H1 (cell line): ENCODE measurements at regions not wholly inside any gene's neighbourhood (a gene's known extent, or its start where the extent isn't known, plus 50 kb on each side); places are given as distances from the start of the nearest gene placed in this dataset.

Experiments
- CTCF ChIA-PET: fragments of 300-600 bp; sonication (Branson Sonifier 250); formaldehyde crosslinking; loops from one replicate; lab custom pipeline; 2021; ENCODE audit not compliant: partially characterized antibody; lab: Charles Lee
- POLR2A ChIA-PET: fragments of 300-600 bp; sonication (Branson Sonifier 250); formaldehyde crosslinking; loops from one replicate; lab custom pipeline; 2021; ENCODE audit warnings: inconsistent platforms; ENCODE audit not compliant: partially characterized antibody; lab: Charles Lee
- DNase-seq, 2 experiments: peaks; one replicate each; pipeline versions ENCODE4 v3.0.0 to v3.0.0-alpha.2; 2010 to 2022; ENCODE audit warnings: low spot score in 2 of 2, low read depth in 1 of 2, mixed read lengths in 1 of 2
- FAIRE-seq: peaks from 2 replicates; lab custom pipeline; 2011; peaks lifted over from hg19 to GRCh38; lab: Jason Lieb, UNC
- H2AFZ ChIP-seq: 2 replicates; pipeline ENCODE4 v1.8.1; 2012; ENCODE audit warnings: low read length, inconsistent platforms
- H2AK5ac ChIP-seq: 2 replicates; pipeline ENCODE4 v1.6.1; 2013; ENCODE audit warnings: low read depth, low read length
- H2BK120ac ChIP-seq: replicated peaks from 2 replicates; pipeline ENCODE3; 2013; ENCODE audit warnings: low read depth, low read length, inconsistent platforms
- H2BK12ac ChIP-seq: 2 replicates; pipeline ENCODE4 v1.6.1; 2013; ENCODE audit warnings: low read depth, low read length
- H2BK15ac ChIP-seq: 2 replicates; pipeline ENCODE4 v1.6.1; 2013; ENCODE audit warnings: low read length
- H2BK20ac ChIP-seq: 2 replicates; pipeline ENCODE4 v1.6.1; 2013; ENCODE audit warnings: low read length
- H2BK5ac ChIP-seq: 2 replicates; pipeline ENCODE4 v1.6.1; 2013; ENCODE audit warnings: low read depth, low read length
- H3K14ac ChIP-seq: 2 replicates; pipeline ENCODE4 v1.6.1; 2013; ENCODE audit warnings: inconsistent platforms; ENCODE audit not compliant: insufficient read length
- H3K18ac ChIP-seq: 2 replicates; pipeline ENCODE4 v1.6.1; 2013; ENCODE audit warnings: low read length; ENCODE audit errors: extremely low read depth
- H3K23ac ChIP-seq: 2 replicates; pipeline ENCODE4 v1.6.1; 2013; ENCODE audit warnings: inconsistent platforms; ENCODE audit not compliant: insufficient read length
- H3K23me2 ChIP-seq: 2 replicates; pipeline ENCODE4 v1.6.1; 2013; ENCODE audit warnings: low read depth, low read length
- H3K27ac ChIP-seq: 2 replicates; pipeline ENCODE4 v1.6.1; 2011; ENCODE audit warnings: low read depth, low read length, inconsistent platforms
- H3K27me3 ChIP-seq, 4 experiments: replicated peaks in 1 of 4; 1 replicate in 1 of 4; 2 replicates in 3 of 4; pipeline versions ENCODE4 v1.6.1 to v1.8.1; 2011 to 2013; ENCODE audit warnings: low read length in 3 of 4, mild to moderate bottlenecking in 3 of 4, inconsistent platforms in 2 of 4, mixed read lengths in 2 of 4, moderate library complexity in 1 of 4; ENCODE audit not compliant: control insufficient read depth in 3 of 4, insufficient read depth in 3 of 4; ENCODE audit errors: extremely low read depth in 1 of 4
- H3K36me3 ChIP-seq, 4 experiments: 2 replicates each; pipeline versions ENCODE4 v1.6.1 to v1.8.1; 2011 to 2013; ENCODE audit warnings: mild to moderate bottlenecking in 4 of 4, low read length in 3 of 4, moderate library complexity in 2 of 4, control low read depth in 1 of 4, inconsistent platforms in 1 of 4; ENCODE audit not compliant: insufficient read depth in 4 of 4, control insufficient read depth in 2 of 4
- H3K4ac ChIP-seq: replicated peaks from 2 replicates; pipeline ENCODE3; 2013; ENCODE audit warnings: low read length, low read depth, mixed read lengths, inconsistent platforms; ENCODE audit not compliant: insufficient read length
- H3K4me1 ChIP-seq, 4 experiments: replicated peaks in 1 of 4; 1 replicate in 1 of 4; 2 replicates in 3 of 4; pipeline versions ENCODE4 v1.6.1 to v1.8.1; 2011 to 2013; ENCODE audit warnings: low read length in 3 of 4, inconsistent platforms in 2 of 4, mixed read lengths in 1 of 4; ENCODE audit not compliant: insufficient read depth in 4 of 4, control insufficient read depth in 3 of 4
- H3K4me2 ChIP-seq, 2 experiments: 2 replicates each; pipeline versions ENCODE4 v1.6.1 to v1.8.1; 2011 to 2013; ENCODE audit warnings: low read depth in 2 of 2, low read length in 2 of 2, control low read depth in 1 of 2, inconsistent platforms in 1 of 2, mild to moderate bottlenecking in 1 of 2; ENCODE audit not compliant: insufficient read depth in 1 of 2
- H3K4me3 ChIP-seq, 4 experiments: fragments of 200-600, 300-600 bp in 1 of 4; sonication (generic), shearing (Covaris generic), sonication (Bioruptor Twin) in 1 of 4; 2 replicates each; pipeline versions ENCODE4 v1.5.1 to v1.8.1; 2011 to 2016; ENCODE audit warnings: low read length in 4 of 4, low read depth in 3 of 4, control low read depth in 2 of 4, inconsistent platforms in 2 of 4, mild to moderate bottlenecking in 2 of 4, mixed read lengths in 1 of 4, moderate library complexity in 1 of 4; ENCODE audit not compliant: insufficient read depth in 2 of 4; ENCODE audit errors: extremely low read depth in 1 of 4
- H3K56ac ChIP-seq: replicated peaks from 2 replicates; pipeline ENCODE3; 2013; ENCODE audit warnings: low read depth, mild to moderate bottlenecking, mixed read lengths, low read length, inconsistent platforms; ENCODE audit not compliant: insufficient read length
- H3K79me1 ChIP-seq: 2 replicates; pipeline ENCODE4 v1.6.1; 2013; ENCODE audit warnings: low read depth, low read length, control low read depth
- H3K79me2 ChIP-seq, 2 experiments: 2 replicates each; pipeline versions ENCODE4 v1.6.1 to v1.8.1; 2012 to 2013; ENCODE audit warnings: low read length in 2 of 2, mild to moderate bottlenecking in 2 of 2, inconsistent platforms in 1 of 2; ENCODE audit not compliant: insufficient read depth in 2 of 2, control insufficient read depth in 1 of 2
- H3K9ac ChIP-seq, 4 experiments: replicated peaks in 1 of 4; 1 replicate in 1 of 4; 2 replicates in 3 of 4; pipeline versions ENCODE4 v1.6.1 to v1.8.1; 2011 to 2013; ENCODE audit warnings: low read depth in 3 of 4, low read length in 3 of 4, control low read depth in 2 of 4, mild to moderate bottlenecking in 2 of 4, moderate library complexity in 2 of 4, inconsistent platforms in 1 of 4; ENCODE audit errors: extremely low read depth in 1 of 4
- H3K9me3 ChIP-seq, 2 experiments: 2 replicates each; pipeline versions ENCODE4 v1.6.1 to v1.8.1; 2012 to 2013; ENCODE audit warnings: mild to moderate bottlenecking in 2 of 2, moderate library complexity in 2 of 2, control low read depth in 1 of 2, inconsistent platforms in 1 of 2, low read depth in 1 of 2, low read length in 1 of 2, mixed read lengths in 1 of 2; ENCODE audit not compliant: insufficient read depth in 2 of 2
- H4K20me1 ChIP-seq, 2 experiments: replicated peaks in 1 of 2; 2 replicates each; pipeline versions ENCODE3 to v1.8.1; 2011 to 2013; ENCODE audit warnings: inconsistent platforms in 2 of 2, low read length in 2 of 2, mild to moderate bottlenecking in 1 of 2; ENCODE audit not compliant: insufficient read depth in 2 of 2, control insufficient read depth in 1 of 2
- H4K5ac ChIP-seq: 2 replicates; pipeline ENCODE4 v1.6.1; 2013; ENCODE audit warnings: low read length, low read depth, mixed read lengths, inconsistent platforms; ENCODE audit not compliant: insufficient read length
- H4K8ac ChIP-seq: 2 replicates; pipeline ENCODE4 v1.8.0; 2013; ENCODE audit warnings: mild to moderate bottlenecking, moderate library complexity, low read length, inconsistent platforms; ENCODE audit not compliant: insufficient read depth; ENCODE audit errors: extremely low read depth
- H4K91ac ChIP-seq: replicated peaks from 2 replicates; pipeline ENCODE3; 2013; ENCODE audit warnings: low read length, mixed read lengths, inconsistent platforms; ENCODE audit not compliant: insufficient read length
- BCL11A ChIP-seq, 2 experiments: IDR thresholded peaks; one replicate each; pipeline ENCODE4 v1.6.1; 2011; ENCODE audit warnings: low read depth in 2 of 2, low read length in 2 of 2, mild to moderate bottlenecking in 2 of 2
- CBX5 ChIP-seq: fragments of 300-800, 300-1000 bp; sonication (generic); IDR thresholded peaks from 2 replicates; pipeline ENCODE4 v1.7.1; 2016; ENCODE audit warnings: antibody characterized with exemption, low read length, low read depth
- FOSL1 ChIP-seq: IDR thresholded peaks from 2 replicates; pipeline ENCODE4 v1.6.1; 2011; ENCODE audit warnings: mild to moderate bottlenecking, low read depth, low read length, moderate library complexity; ENCODE audit not compliant: insufficient read depth
- KDM1A ChIP-seq: fragments of 200-600, 300-600 bp; sonication (generic); IDR thresholded peaks from 2 replicates; pipeline ENCODE4 v1.7.1; 2016; ENCODE audit warnings: mild to moderate bottlenecking, low read length, borderline replicate concordance
- RBBP5 ChIP-seq: IDR thresholded peaks from 2 replicates; pipeline ENCODE4 v1.7.1; 2012; ENCODE audit warnings: low read depth, mild to moderate bottlenecking, inconsistent platforms, low read length, moderate library complexity, borderline replicate concordance
- YY1 ChIP-seq: IDR thresholded peaks from 2 replicates; pipeline ENCODE4 v1.6.1; 2011; ENCODE audit warnings: low read depth, mild to moderate bottlenecking, low read length
- ZNF274 ChIP-seq: IDR thresholded peaks from 2 replicates; pipeline ENCODE4 v1.7.0; 2012; ENCODE audit warnings: low read length, borderline replicate concordance; ENCODE audit errors: extremely low read depth
- WGBS, 2 experiments: shearing (Covaris generic) in 1 of 2; methylation state at CpG; one replicate each; pipeline versions ENCODE4 v1.1.6 to v1.1.7; 2013 to 2015; ENCODE audit warnings: low lambda C conversion rate in 2 of 2, mixed read lengths in 2 of 2, inconsistent platforms in 1 of 2, low coverage in 1 of 2, missing lambda C conversion rate in 1 of 2; ENCODE audit not compliant: insufficient replicate concordance in 2 of 2, insufficient coverage in 1 of 2, insufficient read length in 1 of 2; ENCODE audit errors: extremely low coverage in 1 of 2, missing lambda C conversion rate in 1 of 2; 5-methylcytosine and 5-hydroxymethylcytosine counted together
- TF ChIP-seq, protein P1 (sequence below): IDR thresholded peaks from 2 replicates; pipeline ENCODE4 v1.6.1; 2011; ENCODE audit warnings: low read depth, mild to moderate bottlenecking, low read length; ENCODE audit not compliant: insufficient read depth

DNA sequence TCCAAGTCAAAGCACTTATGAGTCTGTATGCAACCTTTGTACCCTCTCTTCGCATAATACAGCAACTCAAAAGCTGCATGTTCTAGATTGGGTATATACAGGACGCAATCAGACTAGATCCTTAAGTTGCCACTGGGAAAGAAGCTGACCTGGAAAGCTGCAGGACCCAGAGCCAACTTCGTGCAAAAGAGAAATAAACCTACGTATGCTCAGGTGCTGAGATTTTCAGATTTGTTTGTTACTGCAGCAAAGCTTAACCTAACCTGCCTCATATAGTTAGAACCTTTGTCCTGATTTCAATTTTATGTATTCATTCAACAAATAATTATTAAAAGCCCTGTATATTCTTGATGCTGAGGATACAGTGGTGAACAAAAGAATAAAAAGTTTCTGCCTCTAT, 139.7 kb downstream of the SLC30A10 start:
- Histone ChIP-seq H2BK15ac (no peak overlapping the region), H3K23me2 (no peaks in the 10 kb centered on the region; the same call in 1 of the 2 replicates), H3K36me3 (no peaks in the 10 kb centered on the region), H3K9ac (no peak overlapping the region), H4K20me1 (no peaks in the 10 kb centered on the region), H2BK5ac (no peak overlapping the region), H3K4me2 (no peak overlapping the region), H2BK120ac (no peak overlapping the region), H3K27ac (no peak overlapping the region), H3K79me1 (no peaks in the 10 kb centered on the region)
- DNase-seq: no peak
- 74% methylated on average over 4 of the region's 4 CpGs; no CpG with 5 or more reads in 1 of the 2 experiments for WGBS, 2 experiments
- no peak for FAIRE-seq
- TF ChIP-seq BCL11A (IDR thresholded peaks at IDR 0.05; ENCODE audit: low read depth in 2 of 2, low read length in 2 of 2): no peak
- no peak for TF ChIP-seq ZNF274
- no peak for TF ChIP-seq FOSL1
- no peak for TF ChIP-seq CBX5
- TF ChIP-seq KDM1A: no peak
- no peak for TF ChIP-seq RBBP5
- no peak for TF ChIP-seq YY1
- TF ChIP-seq, protein P1, sequence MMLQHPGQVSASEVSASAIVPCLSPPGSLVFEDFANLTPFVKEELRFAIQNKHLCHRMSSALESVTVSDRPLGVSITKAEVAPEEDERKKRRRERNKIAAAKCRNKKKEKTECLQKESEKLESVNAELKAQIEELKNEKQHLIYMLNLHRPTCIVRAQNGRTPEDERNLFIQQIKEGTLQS: no peak
- TF ChIP-seq, all 59 proteins: peak for 0
- H3K18ac ChIP-seq: no peak overlapping the region
- H2BK20ac ChIP-seq: no peak overlapping the region
- H2AK5ac ChIP-seq: no peak overlapping the region
- H3K27me3 ChIP-seq: no peaks in the 10 kb centered on the region
- ChIA-PET CTCF (no interaction called here), POLR2A (no interaction called here)
- H3K14ac ChIP-seq: no peak overlapping the region
- H4K91ac ChIP-seq: no peak overlapping the region
- H3K79me2 ChIP-seq: no peaks in the 10 kb centered on the region
- no peak overlapping the region for H4K8ac ChIP-seq
- H3K23ac ChIP-seq: no peak overlapping the region
- no peak overlapping the region for H3K56ac ChIP-seq
- H3K4ac ChIP-seq: no peak overlapping the region
- H3K4me1 ChIP-seq: no peaks in the 10 kb centered on the region; a peak in 1 of 7 replicates
- H4K5ac ChIP-seq: no peak overlapping the region
- no peak overlapping the region for H2BK12ac ChIP-seq
- no peak overlapping the region for H3K4me3 ChIP-seq
- H2AFZ ChIP-seq: no peak overlapping the region
- H3K9me3 ChIP-seq: no peaks in the 10 kb centered on the region
